SIG-M5 treated with dmso at 0.1 percent for 504 hours (cell line): ENCODE measurements at regions not wholly inside any gene's neighbourhood (a gene's known extent, or its start where the extent isn't known, plus 50 kb on each side); places are given as distances from the start of the nearest gene placed in this dataset.
A peak's percentile ranks its signal among the peaks of the same experiment; 100 is the strongest.
"Not testable (repeated sequence)": the region's sequence is repeated elsewhere in the genome, so short reads cannot be mapped to it uniquely, and the experiment has no call there.

ENCODE experiments used
- DNase-seq: peaks from one replicate; lab custom pipeline; 2025; ENCODE audit not compliant: unreplicated experiment; lab: John Stamatoyannopoulos, UW

GRCh38 chrX:3882553-3882920 lies 169.1 kb upstream of the PRKX start:
- DNase-seq, result not testable (repeated sequence)

DNA sequence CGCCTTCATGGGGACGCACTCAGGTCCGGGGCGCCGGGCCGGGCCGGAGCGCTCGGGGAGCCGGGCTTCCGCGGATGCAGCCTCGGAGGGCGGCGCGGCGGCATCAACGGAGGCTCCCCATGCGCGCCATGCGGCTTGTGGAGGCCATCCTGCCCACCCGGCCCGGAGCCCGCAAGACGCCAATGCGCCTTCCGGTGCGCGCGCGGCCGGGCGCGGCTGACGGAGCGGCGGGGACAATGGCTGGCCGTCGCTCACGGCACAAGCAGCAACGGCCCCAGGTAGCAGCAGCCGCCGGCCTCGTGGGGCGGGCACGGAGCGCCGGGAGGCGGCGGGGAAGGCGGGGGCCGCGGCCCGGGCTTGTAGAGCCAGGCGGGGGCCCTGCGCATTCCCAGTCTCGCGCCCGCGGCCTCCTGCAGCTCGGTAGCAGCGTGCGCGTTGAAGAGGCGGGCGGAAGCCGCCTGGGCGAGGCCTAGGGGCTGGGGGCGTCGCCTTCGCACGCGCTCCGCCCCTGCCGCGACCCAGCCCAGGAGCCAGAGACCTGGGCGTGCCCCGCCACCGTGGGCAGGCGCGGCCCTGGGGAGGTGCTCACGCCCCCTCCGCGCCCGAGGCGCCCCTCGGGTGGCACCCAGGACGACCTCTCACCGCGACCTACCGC lies 168.6 kb upstream of the PRKX start:
- not testable (repeated sequence) for DNase-seq

GRCh38 chrX:3881255-3881895 lies 167.9 kb upstream of the PRKX start:
- DNase-seq, result not testable (repeated sequence)

GRCh38 chrX:3876393-3876792 lies 162.9 kb upstream of the PRKX start:
- DNase-seq, result not testable (repeated sequence)

- not testable (repeated sequence) for DNase-seq
Observed at GRCh38 chrX:3875638-3876037, 162.2 kb upstream of the PRKX start.

DNA sequence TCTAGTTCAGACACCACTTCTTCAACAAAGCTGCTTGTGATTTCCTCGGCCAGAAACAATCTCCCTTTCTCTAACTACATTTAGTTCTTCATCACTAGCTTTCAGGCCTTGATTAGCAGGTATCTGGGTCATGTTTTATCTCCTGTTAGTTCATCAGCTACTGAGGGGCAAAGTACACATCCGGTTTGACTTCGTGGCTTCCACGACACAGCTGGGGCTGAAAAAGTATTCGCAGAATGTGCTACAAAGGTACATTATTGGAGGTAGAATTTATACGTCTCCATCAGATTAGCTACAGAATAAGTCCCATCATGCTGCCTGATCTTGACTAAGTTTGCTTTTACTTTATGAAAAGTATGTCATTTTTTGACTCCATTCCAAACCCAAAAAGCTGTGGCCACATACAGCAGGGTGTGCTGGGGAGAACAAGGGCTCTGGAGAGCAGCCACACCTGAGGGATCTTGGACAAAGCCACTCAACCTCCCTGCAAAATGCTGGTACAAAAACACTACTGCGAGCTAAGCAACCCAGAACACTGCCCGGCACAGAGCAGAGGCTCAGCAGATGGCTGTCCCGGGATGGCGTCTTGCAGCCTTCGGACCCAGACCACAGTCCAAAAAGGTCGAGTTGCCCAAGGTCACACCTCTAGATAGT lies 158.9 kb upstream of the PRKX start:
- DNase-seq, result not testable (repeated sequence)

DNA sequence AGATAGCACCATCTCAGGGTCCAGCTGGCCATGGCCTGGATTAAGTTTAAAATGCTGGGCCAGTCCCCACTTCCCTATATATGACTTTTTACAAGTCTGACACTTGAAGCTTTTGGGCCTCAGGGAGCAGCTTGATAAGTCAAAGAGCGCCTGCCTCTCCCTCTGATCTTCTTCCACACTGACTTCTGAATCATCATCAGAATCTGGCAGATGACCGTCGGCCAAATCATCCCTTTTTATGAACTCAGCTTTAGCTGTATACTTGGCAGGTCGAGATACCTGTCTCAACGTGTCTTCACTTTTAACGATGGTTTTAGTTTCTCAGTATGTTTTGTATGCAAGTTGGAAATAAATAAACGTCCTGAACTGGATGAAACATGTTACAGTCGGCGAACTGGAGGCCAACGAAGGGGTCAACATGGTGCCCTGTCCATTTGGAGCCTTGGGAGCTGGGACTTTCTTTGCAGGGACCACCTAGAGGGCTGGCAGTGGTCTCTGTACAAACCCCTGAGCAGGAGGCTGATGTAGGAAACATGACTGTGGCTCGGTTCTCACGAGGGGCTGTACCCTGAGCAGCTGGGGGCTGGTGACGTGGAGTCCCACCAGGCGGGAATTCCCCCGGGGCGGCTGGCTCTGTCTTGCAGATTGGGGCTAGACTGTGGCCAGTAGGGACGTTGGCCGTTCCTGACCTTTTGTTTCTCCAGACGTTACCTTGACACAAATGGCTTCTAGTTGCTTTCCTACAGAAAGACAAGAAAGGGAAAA lies 153.8 kb upstream of the PRKX start:
- DNase-seq, result not testable (repeated sequence)

- not testable (repeated sequence) for DNase-seq
Observed at GRCh38 chrX:3858332-3858731, 144.9 kb upstream of the PRKX start.

- not testable (repeated sequence) for DNase-seq
Observed at GRCh38 chrX:3843522-3844145, 130.2 kb upstream of the PRKX start.

- DNase-seq, result peak; percentile 1
Observed at GRCh38 chrX:3842822-3843521, 129.5 kb upstream of the PRKX start.

- DNase-seq, result not testable (repeated sequence)
Observed at GRCh38 chrX:3838754-3839153, 125.3 kb upstream of the PRKX start.

DNA sequence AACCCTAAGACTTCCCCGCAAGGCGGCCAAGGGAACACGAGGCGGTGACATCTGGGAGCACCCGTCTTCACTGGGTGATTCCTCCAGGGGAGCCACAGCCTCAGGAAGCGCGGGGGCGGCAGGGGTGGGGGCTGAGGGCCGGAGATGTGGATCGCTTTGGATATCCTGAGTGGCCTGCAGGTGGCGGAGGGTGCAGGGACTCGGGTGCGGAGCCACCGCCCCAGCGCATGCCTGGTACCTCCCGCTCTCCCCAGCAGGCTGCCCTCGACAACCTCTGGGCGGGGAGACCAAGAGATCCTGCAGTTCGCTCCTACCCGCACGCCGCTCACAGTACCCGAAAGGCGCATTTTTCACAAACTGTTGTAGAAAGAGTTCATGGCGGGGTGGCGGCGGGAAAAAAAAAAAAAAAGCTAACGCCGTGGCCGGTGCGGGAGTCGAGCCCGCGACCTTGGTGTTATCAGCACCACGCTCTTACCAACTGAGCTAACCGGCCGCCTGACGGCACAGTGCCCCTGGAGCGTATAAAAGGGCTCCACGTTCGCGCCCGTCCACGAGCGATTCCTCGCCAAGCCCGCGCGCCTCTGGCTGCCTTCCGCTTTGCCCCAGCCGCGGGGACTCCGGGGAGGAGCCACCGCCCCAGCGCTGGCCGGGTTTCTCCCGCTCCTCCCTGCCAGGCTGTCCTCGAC lies 124.7 kb upstream of the PRKX start:
- DNase-seq, result not testable (repeated sequence)

DNA sequence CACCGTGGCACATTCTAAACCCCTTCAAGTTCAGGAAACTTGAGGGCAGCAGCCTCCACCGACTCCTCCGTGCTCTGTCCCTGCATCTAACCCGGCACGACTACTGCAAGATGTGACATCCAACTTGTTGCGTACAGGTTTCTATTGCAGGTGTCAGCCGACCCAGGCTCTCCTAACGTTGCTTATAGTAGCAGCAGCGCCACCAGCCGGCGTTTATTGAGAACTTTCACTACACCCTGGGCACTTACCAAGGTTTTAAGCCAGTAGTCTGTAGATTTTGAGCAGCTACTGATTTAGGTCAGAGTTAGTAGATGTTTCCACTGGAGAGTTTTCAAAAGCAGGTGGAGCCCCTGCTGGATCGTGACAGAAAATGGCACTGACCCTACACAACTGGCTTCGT lies 123.8 kb upstream of the PRKX start:
- DNase-seq, result not testable (repeated sequence)

GRCh38 chrX:3833761-3834542 lies 120.5 kb upstream of the PRKX start:
- not testable (repeated sequence) for DNase-seq

- DNase-seq, result not testable (repeated sequence)
Observed at GRCh38 chrX:3830020-3830419, 116.6 kb upstream of the PRKX start.

- DNase-seq, result not testable (repeated sequence)
Observed at GRCh38 chrX:3829041-3829531, 115.6 kb upstream of the PRKX start.

GRCh38 chrX:3828378-3829040 lies 115.1 kb upstream of the PRKX start:
- DNase-seq, result not testable (repeated sequence)

- DNase-seq, result not testable (repeated sequence)
Observed at GRCh38 chrX:3824008-3824407, 110.6 kb upstream of the PRKX start.
